NOMO-1 (cell line): ENCODE measurements at regions not wholly inside any gene's neighbourhood (a gene's known extent, or its start where the extent isn't known, plus 50 kb on each side); places are given as distances from the start of the nearest gene placed in this dataset.

ENCODE experiments used
- DNase-seq, 2 experiments: peaks; one replicate each; lab custom pipeline; 2025; ENCODE audit not compliant: unreplicated experiment in 2 of 2; lab: John Stamatoyannopoulos, UW

DNA sequence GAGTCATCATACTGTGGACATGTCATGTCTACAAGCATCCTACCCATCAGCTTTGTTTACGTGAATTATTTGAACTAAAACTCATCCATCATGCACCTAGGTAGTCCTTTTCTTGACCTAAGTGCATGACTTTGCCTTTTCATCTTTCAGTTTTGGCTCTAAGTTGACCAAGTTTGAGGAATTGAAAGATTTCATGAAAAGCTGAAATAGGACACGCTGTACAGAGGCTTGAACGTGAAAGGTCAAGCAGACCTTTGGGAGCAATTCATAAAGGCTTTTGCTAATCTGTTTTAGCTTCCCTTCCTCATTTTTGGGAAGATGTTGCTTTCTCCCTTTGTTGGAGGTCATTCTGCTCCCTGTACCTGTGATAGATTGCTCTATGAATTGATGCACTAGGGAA lies 55.1 kb upstream of the MLIP start:
- no peak for DNase-seq

DNA sequence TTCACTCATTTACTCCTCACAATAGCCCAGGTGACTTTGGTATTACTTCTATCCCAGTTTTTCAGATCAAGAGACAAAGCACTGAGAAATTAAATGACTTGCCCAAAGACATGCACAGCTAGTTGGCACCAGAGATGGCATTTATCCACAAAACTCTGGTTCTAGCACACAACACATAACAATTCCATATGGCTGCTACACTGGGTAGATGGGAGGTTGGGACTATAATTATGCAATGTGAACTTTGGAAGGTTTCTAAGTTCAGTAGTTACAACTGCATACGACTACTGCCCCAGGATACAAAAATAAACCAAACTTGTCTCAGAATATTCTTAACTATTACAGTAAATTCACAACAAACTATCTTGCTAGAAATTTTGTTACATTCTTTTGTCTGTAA lies 54.2 kb upstream of the MLIP start:
- no peak for DNase-seq

DNA sequence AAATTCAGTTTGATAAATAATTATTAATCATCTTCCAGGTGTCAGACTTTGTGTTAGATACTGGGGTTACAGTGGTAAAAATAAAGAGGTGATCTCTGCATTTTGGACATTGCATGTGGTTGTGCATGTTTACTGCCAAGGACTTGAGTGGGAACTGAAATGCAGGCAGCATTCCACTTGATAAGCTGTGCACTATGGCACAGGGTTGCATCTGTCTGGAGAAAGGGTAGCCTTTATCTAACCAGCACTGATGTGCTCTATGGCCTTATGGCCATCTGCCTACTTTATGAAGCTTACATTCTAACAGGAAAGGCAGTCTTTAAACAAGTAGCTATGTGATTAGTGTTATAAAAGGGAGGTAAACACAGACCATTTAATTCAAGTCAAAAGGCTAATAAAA lies 53.0 kb upstream of the MLIP start:
- DNase-seq, result no peak

DNA sequence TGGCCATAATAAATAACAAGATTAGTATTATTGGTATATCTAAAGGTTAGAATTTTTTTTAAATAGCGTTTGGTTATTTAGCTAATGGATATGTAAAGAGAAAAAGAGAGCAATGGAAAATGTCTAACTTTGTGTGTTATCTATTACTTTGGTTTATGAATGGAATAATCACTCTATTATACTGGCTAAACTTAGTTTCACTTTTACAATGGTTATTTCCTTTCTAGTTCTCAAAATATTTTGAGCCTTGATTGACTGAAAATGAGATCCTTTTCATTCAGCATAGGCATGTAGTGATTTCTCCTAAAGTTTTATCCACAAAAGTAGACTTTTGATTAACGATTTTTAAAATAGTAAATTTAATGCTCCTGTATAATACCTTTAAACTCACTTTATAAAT lies 51.6 kb upstream of the MLIP start:
- DNase-seq, result peak in 1 of 2 experiments; percentile 38

DNA sequence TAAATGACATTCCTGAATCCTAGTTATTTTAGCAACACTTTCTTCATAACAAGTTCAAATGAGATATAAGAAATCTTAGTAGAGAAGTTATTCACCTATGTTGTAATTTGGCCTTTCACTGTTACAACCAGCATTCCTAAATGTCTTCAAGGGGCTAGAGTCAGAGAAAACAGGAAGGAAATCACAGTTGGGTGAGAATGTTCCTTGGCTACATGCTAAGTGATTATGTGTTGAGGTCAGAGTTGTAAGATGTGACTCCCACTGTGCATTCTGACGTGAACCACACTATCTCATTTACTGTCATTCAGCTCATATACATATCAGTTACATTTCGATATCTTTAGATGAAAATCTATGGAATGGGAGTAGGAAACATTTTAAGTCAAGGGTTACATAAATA lies 51.0 kb upstream of the MLIP start:
- DNase-seq, result peak; percentile 9 to 16
